ENCODE measurements at regions not wholly inside any gene's neighbourhood (a gene's known extent, or its start where the extent isn't known, plus 50 kb on each side); places are given as distances from the start of the nearest gene placed in this dataset.

DNA sequence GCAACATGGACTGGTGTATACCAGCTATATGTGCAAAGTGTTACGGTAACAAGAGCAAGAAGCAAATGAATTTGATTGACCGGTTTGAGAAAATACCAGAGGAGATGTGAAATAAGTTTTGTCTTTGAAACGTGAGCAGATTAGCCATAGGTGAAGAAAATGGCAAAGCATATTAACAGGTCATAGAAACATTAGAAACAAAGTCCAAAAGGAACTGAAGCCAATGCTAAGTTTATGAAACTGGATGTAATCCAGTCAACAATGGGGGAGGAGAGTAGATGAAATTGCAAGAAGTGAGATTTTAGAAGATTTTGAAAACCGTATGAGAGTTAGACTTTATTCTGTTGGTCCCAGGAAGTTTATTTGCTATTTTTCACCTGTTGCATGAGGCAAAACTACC, 1315.4 kb upstream of the CHAC2 start:
- Histone ChIP-seq H3K36me3 (ENCODE audit: control insufficient read depth in 2 of 2, insufficient read depth in 1 of 2, low read length in 2 of 2) (no peaks in the 10 kb centered on the region), H3K9me3 (ENCODE audit: control insufficient read depth, insufficient read depth, low read depth, low read length) (no peaks in the 10 kb centered on the region), H3K4me3 (ENCODE audit: low read depth, low read length) (no peak overlapping the region), H3K27ac (ENCODE audit: extremely low read depth, low read depth, low read length) (no peak overlapping the region), H3K4me1 (ENCODE audit: control insufficient read depth, insufficient read depth, low read length) (no peaks in the 10 kb centered on the region)
- CTCF ChIA-PET, result interaction anchor here (0.6 kb wide), 1 partner anchor 353 kb away, joined by 3 read pairs; no protein-coding TSS in a partner anchor
- no peak for TF ChIP-seq ZFP69B (tag by site-specific recombination; IDR thresholded peaks at IDR 0.05)
- no peak for TF ChIP-seq ZNF677 (tag by site-specific recombination; IDR thresholded peaks at IDR 0.05)
- no peak for TF ChIP-seq ZNF19 (tag by site-specific recombination; IDR thresholded peaks at IDR 0.05; ENCODE audit: low read depth)
- no peak for TF ChIP-seq MZF1 (tag by site-specific recombination; IDR thresholded peaks at IDR 0.05; ENCODE audit: borderline replicate concordance)
- no peak for TF ChIP-seq HOXA7 (CRISPR knock-in tag; IDR thresholded peaks at IDR 0.05; ENCODE audit: borderline replicate concordance)
- TF ChIP-seq ZNF488 (tag by site-specific recombination; IDR thresholded peaks at IDR 0.05), result no peak
- no peak for TF ChIP-seq SALL2 (tag by site-specific recombination; IDR thresholded peaks at IDR 0.05; ENCODE audit: borderline replicate concordance)
- no peak for TF ChIP-seq KLF1 (tag by site-specific recombination; IDR thresholded peaks at IDR 0.05)
- no peak for TF ChIP-seq ZNF239 (tag by site-specific recombination; IDR thresholded peaks at IDR 0.05)
- no peak for TF ChIP-seq SCRT2 (tag by site-specific recombination; IDR thresholded peaks at IDR 0.05)
- TF ChIP-seq, protein P1, sequence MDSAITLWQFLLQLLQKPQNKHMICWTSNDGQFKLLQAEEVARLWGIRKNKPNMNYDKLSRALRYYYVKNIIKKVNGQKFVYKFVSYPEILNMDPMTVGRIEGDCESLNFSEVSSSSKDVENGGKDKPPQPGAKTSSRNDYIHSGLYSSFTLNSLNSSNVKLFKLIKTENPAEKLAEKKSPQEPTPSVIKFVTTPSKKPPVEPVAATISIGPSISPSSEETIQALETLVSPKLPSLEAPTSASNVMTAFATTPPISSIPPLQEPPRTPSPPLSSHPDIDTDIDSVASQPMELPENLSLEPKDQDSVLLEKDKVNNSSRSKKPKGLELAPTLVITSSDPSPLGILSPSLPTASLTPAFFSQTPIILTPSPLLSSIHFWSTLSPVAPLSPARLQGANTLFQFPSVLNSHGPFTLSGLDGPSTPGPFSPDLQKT (IDR thresholded peaks at IDR 0.05; ENCODE audit: borderline replicate concordance, low read depth, low read length), result no peak
- no peak for TF ChIP-seq TCF7L2 (IDR thresholded peaks at IDR 0.05; ENCODE audit: borderline replicate concordance, low read depth, low read length)
- TF ChIP-seq ZNF266 (tag by site-specific recombination; IDR thresholded peaks at IDR 0.05; ENCODE audit: low read depth), result no peak
- no peak for TF ChIP-seq ZNF623 (tag by site-specific recombination; IDR thresholded peaks at IDR 0.05)
- no peak for TF ChIP-seq ZNF664 (tag by site-specific recombination; IDR thresholded peaks at IDR 0.05)
- no peak for TF ChIP-seq ZNF792 (tag by site-specific recombination; IDR thresholded peaks at IDR 0.05)
- TF ChIP-seq, protein P2, sequence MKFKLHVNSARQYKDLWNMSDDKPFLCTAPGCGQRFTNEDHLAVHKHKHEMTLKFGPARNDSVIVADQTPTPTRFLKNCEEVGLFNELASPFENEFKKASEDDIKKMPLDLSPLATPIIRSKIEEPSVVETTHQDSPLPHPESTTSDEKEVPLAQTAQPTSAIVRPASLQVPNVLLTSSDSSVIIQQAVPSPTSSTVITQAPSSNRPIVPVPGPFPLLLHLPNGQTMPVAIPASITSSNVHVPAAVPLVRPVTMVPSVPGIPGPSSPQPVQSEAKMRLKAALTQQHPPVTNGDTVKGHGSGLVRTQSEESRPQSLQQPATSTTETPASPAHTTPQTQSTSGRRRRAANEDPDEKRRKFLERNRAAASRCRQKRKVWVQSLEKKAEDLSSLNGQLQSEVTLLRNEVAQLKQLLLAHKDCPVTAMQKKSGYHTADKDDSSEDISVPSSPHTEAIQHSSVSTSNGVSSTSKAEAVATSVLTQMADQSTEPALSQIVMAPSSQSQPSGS (tag by site-specific recombination; IDR thresholded peaks at IDR 0.05; ENCODE audit: low read depth), result no peak
- no peak for TF ChIP-seq ZNF324 (tag by site-specific recombination; IDR thresholded peaks at IDR 0.05)
- POLR2A ChIA-PET, result no interaction called here

DNA sequence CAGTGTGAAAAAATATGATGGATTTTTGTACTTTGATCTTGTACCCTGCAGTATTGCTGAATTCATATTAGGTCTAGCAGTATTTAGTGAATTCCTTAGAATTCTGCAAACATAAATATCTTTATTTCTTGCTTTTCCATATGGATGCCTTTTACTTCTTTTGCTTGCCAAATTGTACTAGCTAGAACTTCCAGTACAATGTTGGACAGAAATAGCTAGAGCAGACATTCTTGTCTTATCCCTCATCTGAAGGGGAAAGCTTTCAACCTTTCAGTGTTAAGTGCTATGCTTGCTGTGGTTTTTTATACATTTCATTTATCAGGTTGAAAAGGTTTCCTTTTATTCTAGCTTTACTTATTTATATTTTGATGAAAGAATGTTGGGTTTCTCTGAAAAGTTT, 1321.9 kb upstream of the CHAC2 start:
- Histone ChIP-seq H3K27ac (ENCODE audit: extremely low read depth, low read depth, low read length) (no peak overlapping the region), H3K4me3 (ENCODE audit: low read depth, low read length) (no peak overlapping the region), H3K36me3 (ENCODE audit: control insufficient read depth in 2 of 2, insufficient read depth in 1 of 2, low read length in 2 of 2) (no peaks in the 10 kb centered on the region), H3K9me3 (ENCODE audit: control insufficient read depth, insufficient read depth, low read depth, low read length) (no peaks in the 10 kb centered on the region), H3K4me1 (ENCODE audit: control insufficient read depth, insufficient read depth, low read length) (no peaks in the 10 kb centered on the region)
- ChIA-PET CTCF (no interaction called here), POLR2A (no interaction called here)
- TF ChIP-seq ZNF133 (tag by site-specific recombination; IDR thresholded peaks at IDR 0.05) (no peak), ZNF274 (IDR thresholded peaks at IDR 0.05; ENCODE audit: low read length) (no peak), ZNF274 (tag by site-specific recombination; IDR thresholded peaks at IDR 0.05; ENCODE audit: borderline replicate concordance) (no peak), ZNF404 (tag by site-specific recombination; IDR thresholded peaks at IDR 0.05) (no peak), ZNF341 (tag by site-specific recombination; IDR thresholded peaks at IDR 0.05; ENCODE audit: low read depth) (no peak), ZNF777 (tag by site-specific recombination; IDR thresholded peaks at IDR 0.05; ENCODE audit: borderline replicate concordance) (no peak), ZNF600 (tag by site-specific recombination; IDR thresholded peaks at IDR 0.05) (no peak), ZNF521 (tag by site-specific recombination; IDR thresholded peaks at IDR 0.05) (no peak), ZBTB7A (tag by site-specific recombination; IDR thresholded peaks at IDR 0.05; ENCODE audit: low read depth) (no peak), ZNF155 (tag by site-specific recombination; IDR thresholded peaks at IDR 0.05) (no peak), ZNF830 (tag by site-specific recombination; IDR thresholded peaks at IDR 0.05; ENCODE audit: low read depth) (no peak)
- TF ChIP-seq, protein P3, sequence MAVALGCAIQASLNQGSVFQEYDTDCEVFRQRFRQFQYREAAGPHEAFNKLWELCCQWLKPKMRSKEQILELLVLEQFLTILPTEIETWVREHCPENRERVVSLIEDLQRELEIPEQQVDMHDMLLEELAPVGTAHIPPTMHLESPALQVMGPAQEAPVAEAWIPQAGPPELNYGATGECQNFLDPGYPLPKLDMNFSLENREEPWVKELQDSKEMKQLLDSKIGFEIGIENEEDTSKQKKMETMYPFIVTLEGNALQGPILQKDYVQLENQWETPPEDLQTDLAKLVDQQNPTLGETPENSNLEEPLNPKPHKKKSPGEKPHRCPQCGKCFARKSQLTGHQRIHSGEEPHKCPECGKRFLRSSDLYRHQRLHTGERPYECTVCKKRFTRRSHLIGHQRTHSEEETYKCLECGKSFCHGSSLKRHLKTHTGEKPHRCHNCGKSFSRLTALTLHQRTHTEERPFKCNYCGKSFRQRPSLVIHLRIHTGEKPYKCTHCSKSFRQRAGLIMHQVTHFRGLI (tag by site-specific recombination; IDR thresholded peaks at IDR 0.05), result no peak
- TF ChIP-seq, protein P4, sequence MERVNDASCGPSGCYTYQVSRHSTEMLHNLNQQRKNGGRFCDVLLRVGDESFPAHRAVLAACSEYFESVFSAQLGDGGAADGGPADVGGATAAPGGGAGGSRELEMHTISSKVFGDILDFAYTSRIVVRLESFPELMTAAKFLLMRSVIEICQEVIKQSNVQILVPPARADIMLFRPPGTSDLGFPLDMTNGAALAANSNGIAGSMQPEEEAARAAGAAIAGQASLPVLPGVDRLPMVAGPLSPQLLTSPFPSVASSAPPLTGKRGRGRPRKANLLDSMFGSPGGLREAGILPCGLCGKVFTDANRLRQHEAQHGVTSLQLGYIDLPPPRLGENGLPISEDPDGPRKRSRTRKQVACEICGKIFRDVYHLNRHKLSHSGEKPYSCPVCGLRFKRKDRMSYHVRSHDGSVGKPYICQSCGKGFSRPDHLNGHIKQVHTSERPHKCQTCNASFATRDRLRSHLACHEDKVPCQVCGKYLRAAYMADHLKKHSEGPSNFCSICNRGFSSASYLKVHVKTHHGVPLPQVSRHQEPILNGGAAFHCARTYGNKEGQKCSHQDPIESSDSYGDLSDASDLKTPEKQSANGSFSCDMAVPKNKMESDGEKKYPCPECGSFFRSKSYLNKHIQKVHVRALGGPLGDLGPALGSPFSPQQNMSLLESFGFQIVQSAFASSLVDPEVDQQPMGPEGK (tag by site-specific recombination; IDR thresholded peaks at IDR 0.05), result no peak
